Neuron (in vitro differentiated cells): ENCODE measurements at regions not wholly inside any gene's neighbourhood (a gene's known extent, or its start where the extent isn't known, plus 50 kb on each side); places are given as distances from the start of the nearest gene placed in this dataset.

Experiments
- H2AFZ ChIP-seq: one replicate; pipeline ENCODE4 v1.6.1; 2013; ENCODE audit warnings: low read depth, mild to moderate bottlenecking, inconsistent platforms, low read length, moderate library complexity
- H3K27me3 ChIP-seq: one replicate; pipeline ENCODE4 v1.6.1; 2013; ENCODE audit warnings: low read length; ENCODE audit not compliant: insufficient read depth
- H3K36me3 ChIP-seq: one replicate; pipeline ENCODE4 v1.6.1; 2013; ENCODE audit warnings: low read length; ENCODE audit not compliant: insufficient read depth
- H3K4me1 ChIP-seq: one replicate; pipeline ENCODE4 v1.6.1; 2013; ENCODE audit warnings: low read length; ENCODE audit not compliant: insufficient read depth
- H3K4me3 ChIP-seq: 2 replicates; pipeline ENCODE4 v1.5.1; 2013; ENCODE audit warnings: mild to moderate bottlenecking, low read length, moderate library complexity
- H3K9me3 ChIP-seq: one replicate; pipeline ENCODE4 v1.6.1; 2013; ENCODE audit warnings: low read length

- H2AFZ ChIP-seq: no peak overlapping the region
- H3K36me3 ChIP-seq: no peaks in the 10 kb centered on the region
Observed at GRCh38 chr15:97096303-97096835, 765.9 kb downstream of the NR2F2 start.

DNA sequence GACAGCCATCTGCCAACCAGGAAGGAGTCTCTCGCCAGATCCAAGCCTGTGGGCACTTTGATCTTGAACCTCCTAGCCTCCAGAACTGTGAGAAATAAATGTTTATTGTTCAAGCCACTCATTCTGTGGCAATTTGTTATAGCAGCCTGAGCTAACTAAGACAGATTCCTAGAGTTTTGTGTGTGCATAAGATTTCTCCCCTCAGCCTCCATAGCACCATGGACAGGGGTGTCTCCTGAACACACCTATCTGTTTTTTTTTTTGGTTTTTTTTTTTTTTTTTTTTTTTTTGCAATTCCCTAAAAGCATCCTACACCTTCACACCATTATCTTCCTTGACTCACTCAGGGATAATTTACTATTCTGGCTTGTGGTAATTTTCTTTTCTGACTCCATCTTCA, 768.5 kb downstream of the NR2F2 start:
- no peaks in the 10 kb centered on the region for H3K36me3 ChIP-seq
- H3K9me3 ChIP-seq: no peaks in the 10 kb centered on the region
- H3K4me1 ChIP-seq: no peaks in the 10 kb centered on the region
- H3K4me3 ChIP-seq: no peak overlapping the region
- no peaks in the 10 kb centered on the region for H3K27me3 ChIP-seq
- H2AFZ ChIP-seq: no peak overlapping the region

More at GRCh38 chr15:97096303-97096835, 765.9 kb downstream of the NR2F2 start:
- no peak overlapping the region for H3K4me3 ChIP-seq
- no peaks in the 10 kb centered on the region for H3K27me3 ChIP-seq
- H3K9me3 ChIP-seq: no peaks in the 10 kb centered on the region
- no peaks in the 10 kb centered on the region for H3K4me1 ChIP-seq

GRCh38 chr15:97101572-97101971, 771.1 kb downstream of the NR2F2 start:
- Histone ChIP-seq H3K27me3 (no peaks in the 10 kb centered on the region), H3K9me3 (no peaks in the 10 kb centered on the region), H3K4me1 (no peaks in the 10 kb centered on the region), H2AFZ (no peak overlapping the region), H3K36me3 (no peaks in the 10 kb centered on the region), H3K4me3 (no peak overlapping the region)

- Histone ChIP-seq H3K27me3 (no peaks in the 10 kb centered on the region), H3K9me3 (peaks cover 2% of the 10 kb centered on the region), H3K4me3 (no peak overlapping the region), H2AFZ (no peak overlapping the region), H3K36me3 (no peaks in the 10 kb centered on the region), H3K4me1 (no peaks in the 10 kb centered on the region)
Observed at GRCh38 chr15:97114900-97115760, 784.6 kb downstream of the NR2F2 start.

GRCh38 chr15:97115761-97116070, 785.2 kb downstream of the NR2F2 start:
- no peaks in the 10 kb centered on the region for H3K27me3 ChIP-seq
- no peak overlapping the region for H2AFZ ChIP-seq
- no peak overlapping the region for H3K4me3 ChIP-seq
- H3K4me1 ChIP-seq: no peaks in the 10 kb centered on the region
- H3K9me3 ChIP-seq: peaks cover 2% of the 10 kb centered on the region
- no peaks in the 10 kb centered on the region for H3K36me3 ChIP-seq

- no peaks in the 10 kb centered on the region for H3K27me3 ChIP-seq
- H3K36me3 ChIP-seq: no peaks in the 10 kb centered on the region
- no peak overlapping the region for H3K4me3 ChIP-seq
- H2AFZ ChIP-seq: no peak overlapping the region
- peaks cover 2% of the 10 kb centered on the region for H3K9me3 ChIP-seq
- H3K4me1 ChIP-seq: no peaks in the 10 kb centered on the region
Observed at GRCh38 chr15:97124790-97125189, 794.3 kb downstream of the NR2F2 start.

DNA sequence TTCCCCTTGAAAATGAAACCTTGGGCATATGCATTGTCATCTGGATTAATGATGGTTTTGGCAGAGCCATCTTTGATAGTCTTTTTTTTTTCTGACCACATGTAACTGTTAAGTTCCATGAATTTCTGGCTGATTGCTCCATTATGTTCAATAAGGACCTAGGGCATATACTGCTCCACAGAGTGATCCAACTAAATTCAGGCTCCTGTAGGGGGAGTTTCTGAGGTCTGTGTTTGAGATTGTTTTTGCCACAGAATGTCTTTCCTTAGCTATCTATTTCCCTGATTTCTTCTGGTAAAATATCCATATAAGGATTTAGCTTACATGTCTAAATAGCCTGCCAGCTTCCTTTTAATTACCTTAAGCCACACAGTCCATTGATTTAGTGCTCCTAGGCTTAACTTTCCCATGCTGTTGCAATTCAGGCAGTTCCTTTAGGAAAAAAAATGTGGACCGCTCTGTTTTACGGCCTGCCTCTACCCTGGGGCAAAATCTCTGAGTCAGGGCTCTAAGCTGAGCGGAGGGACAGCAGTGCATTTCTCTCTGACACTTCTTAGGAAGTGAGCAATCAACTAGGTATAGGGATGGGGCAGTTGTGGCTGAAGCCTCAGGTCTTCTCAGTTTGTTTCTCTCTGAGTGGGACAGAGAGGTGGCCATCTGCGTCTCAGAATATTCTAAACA, 796.2 kb downstream of the NR2F2 start:
- no peaks in the 10 kb centered on the region for H3K4me1 ChIP-seq
- no peak overlapping the region for H3K4me3 ChIP-seq

DNA sequence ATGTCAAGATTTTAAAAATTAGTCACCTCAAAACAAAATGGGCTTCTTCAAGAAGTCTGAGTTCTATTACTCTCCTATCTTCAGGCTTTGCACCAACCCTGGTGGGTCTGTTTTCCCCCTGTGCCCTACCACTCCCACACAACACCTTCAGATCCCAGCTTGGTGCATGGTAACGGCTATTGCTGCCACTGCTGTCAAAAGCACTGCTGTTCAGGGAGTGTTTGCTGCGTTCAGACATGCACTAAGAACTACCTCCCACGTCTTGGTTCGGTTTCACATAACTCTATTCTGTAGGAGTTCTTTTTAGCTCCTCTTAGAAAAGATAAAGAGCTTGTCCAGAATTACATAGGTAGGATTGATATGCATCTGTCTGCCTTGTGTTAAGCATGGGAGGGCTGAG, 799.2 kb downstream of the NR2F2 start:
- no peaks in the 10 kb centered on the region for H3K4me1 ChIP-seq

More for the DNA sequence above, 796.2 kb downstream of the NR2F2 start:
- Histone ChIP-seq H3K27me3 (no peaks in the 10 kb centered on the region), H3K36me3 (no peaks in the 10 kb centered on the region), H3K9me3 (no peaks in the 10 kb centered on the region), H2AFZ (no peak overlapping the region)

DNA sequence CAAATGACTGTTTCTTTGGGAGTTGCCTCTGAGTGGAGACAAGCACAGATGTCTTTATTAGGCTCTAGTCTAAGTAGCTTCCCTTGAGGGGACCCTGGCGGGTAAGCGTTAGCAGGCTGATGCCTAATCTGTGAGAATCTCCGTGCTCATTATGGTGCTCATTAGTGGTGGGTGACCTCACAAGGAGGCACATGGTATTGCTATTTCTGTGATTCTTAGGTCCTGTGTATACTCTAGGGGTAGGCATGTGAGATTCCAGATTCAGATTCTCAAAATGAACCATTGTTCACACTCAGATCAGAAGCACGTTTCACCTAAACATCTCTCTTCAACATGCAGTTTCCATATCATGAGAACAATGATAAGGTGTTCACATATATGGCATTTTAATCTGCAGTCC, 809.7 kb downstream of the NR2F2 start:
- H2AFZ ChIP-seq: no peak overlapping the region
- peaks cover 2% of the 10 kb centered on the region for H3K9me3 ChIP-seq
- no peaks in the 10 kb centered on the region for H3K36me3 ChIP-seq
- no peaks in the 10 kb centered on the region for H3K27me3 ChIP-seq
- H3K4me3 ChIP-seq: no peak overlapping the region
- peaks cover 15% of the 10 kb centered on the region for H3K4me1 ChIP-seq

More for the DNA sequence above, 799.2 kb downstream of the NR2F2 start:
- H2AFZ ChIP-seq: no peak overlapping the region
- peaks cover 5% of the 10 kb centered on the region for H3K9me3 ChIP-seq
- H3K27me3 ChIP-seq: no peaks in the 10 kb centered on the region
- no peak overlapping the region for H3K4me3 ChIP-seq
- no peaks in the 10 kb centered on the region for H3K36me3 ChIP-seq

GRCh38 chr15:97141360-97141759, 810.9 kb downstream of the NR2F2 start:
- Histone ChIP-seq H3K4me1 (peaks cover 21% of the 10 kb centered on the region), H3K9me3 (peaks cover 2% of the 10 kb centered on the region), H3K4me3 (no peak overlapping the region), H3K36me3 (no peaks in the 10 kb centered on the region), H3K27me3 (no peaks in the 10 kb centered on the region), H2AFZ (no peak overlapping the region)

DNA sequence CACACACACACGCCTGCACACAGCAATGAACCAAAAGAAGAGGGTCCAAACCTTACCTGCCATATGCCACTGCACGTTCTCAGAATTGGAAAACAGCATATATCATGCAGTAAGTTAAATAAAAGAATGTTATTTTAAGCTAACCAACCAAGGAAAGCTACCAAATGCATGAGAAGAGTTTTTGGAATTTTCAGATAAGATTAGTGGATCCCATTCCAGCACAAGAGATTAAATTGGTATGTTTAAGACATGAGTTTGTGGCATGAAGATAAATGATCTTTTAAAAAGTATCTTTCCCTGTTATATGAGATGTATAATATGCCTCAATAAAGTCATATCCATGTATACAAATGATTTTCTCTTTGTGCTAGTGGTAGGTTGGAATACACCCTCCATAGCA, 811.4 kb downstream of the NR2F2 start:
- no peak overlapping the region for H2AFZ ChIP-seq
- peaks cover 26% of the 10 kb centered on the region for H3K4me1 ChIP-seq
- H3K27me3 ChIP-seq: no peaks in the 10 kb centered on the region
- H3K36me3 ChIP-seq: no peaks in the 10 kb centered on the region
- no peak overlapping the region for H3K4me3 ChIP-seq
- peaks cover 2% of the 10 kb centered on the region for H3K9me3 ChIP-seq

DNA sequence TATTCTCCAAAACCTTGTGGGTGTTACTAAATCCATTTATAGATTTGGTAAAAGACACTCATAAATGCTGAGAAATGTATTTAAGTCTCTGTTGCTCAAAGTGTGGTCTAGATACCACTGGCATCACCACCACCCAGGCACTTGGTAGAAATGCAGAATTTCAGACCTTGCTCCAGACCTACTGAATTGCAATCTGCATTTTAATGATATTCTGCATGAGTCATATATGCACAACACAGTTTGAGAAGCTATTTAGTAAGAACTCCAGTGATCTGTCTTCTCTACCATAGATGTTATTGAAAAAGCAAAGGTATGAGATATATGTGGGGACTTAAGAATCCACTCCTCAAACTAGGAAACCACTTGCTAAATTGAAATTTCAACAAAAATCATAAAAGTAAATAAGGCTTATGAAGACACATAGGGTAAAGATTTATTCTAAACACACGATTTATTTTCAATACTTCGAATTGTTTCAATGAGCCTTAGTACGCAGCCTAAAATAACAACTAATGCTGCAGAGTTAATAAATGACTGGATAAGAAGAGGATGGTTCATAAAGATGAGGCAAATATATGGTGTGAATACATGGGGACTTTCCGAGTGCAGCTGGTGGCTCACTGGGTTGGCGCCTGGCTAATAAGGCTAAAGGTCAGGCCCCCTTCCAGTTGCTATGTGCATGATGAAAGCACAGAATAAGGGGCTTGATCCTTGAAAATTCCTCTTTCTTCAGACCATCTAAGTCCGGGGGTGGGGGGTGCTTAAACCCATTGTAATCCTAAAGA, 813.3 kb downstream of the NR2F2 start:
- H3K4me1 ChIP-seq: peaks cover 39% of the 10 kb centered on the region
- no peaks in the 10 kb centered on the region for H3K27me3 ChIP-seq
- no peaks in the 10 kb centered on the region for H3K36me3 ChIP-seq
- no peak overlapping the region for H3K4me3 ChIP-seq
- H2AFZ ChIP-seq: no peak overlapping the region
- H3K9me3 ChIP-seq: peaks cover 2% of the 10 kb centered on the region

GRCh38 chr15:97144377-97144711, 813.8 kb downstream of the NR2F2 start:
- no peaks in the 10 kb centered on the region for H3K36me3 ChIP-seq
- peaks cover 2% of the 10 kb centered on the region for H3K9me3 ChIP-seq
- no peak overlapping the region for H2AFZ ChIP-seq
- H3K4me3 ChIP-seq: no peak overlapping the region
- peaks cover 45% of the 10 kb centered on the region for H3K4me1 ChIP-seq
- H3K27me3 ChIP-seq: no peaks in the 10 kb centered on the region
